WI38 (cell line): ENCODE measurements at regions not wholly inside any gene's neighbourhood (a gene's known extent, or its start where the extent isn't known, plus 50 kb on each side); places are given as distances from the start of the nearest gene placed in this dataset.

Experiments
- H3K4me3 ChIP-seq: 2 replicates; pipeline ENCODE4 v1.5.1; 2011; ENCODE audit warnings: low read depth, mild to moderate bottlenecking, control low read depth, low read length
- CTCF ChIP-seq: IDR thresholded peaks from 2 replicates; pipeline ENCODE4 v1.5.1; 2012; ENCODE audit warnings: low read depth, mild to moderate bottlenecking, control low read depth, low read length

GRCh38 chr11:96652516-96652915, 262.7 kb downstream of the JRKL start:
- no peak overlapping the region for H3K4me3 ChIP-seq
- TF ChIP-seq CTCF, result no peak

GRCh38 chr11:96655474-96655873, 265.7 kb downstream of the JRKL start:
- H3K4me3 ChIP-seq, result no peak overlapping the region
- TF ChIP-seq CTCF, result no peak

GRCh38 chr11:96658436-96658835, 268.6 kb downstream of the JRKL start:
- TF ChIP-seq CTCF, result no peak
- H3K4me3 ChIP-seq, result no peak overlapping the region

- no peak overlapping the region for H3K4me3 ChIP-seq
- no peak for TF ChIP-seq CTCF
Observed at GRCh38 chr11:96664110-96664509, 274.3 kb downstream of the JRKL start.

GRCh38 chr11:96680211-96681018, 290.6 kb downstream of the JRKL start:
- TF ChIP-seq CTCF, result no peak
- H3K4me3 ChIP-seq, result no peak overlapping the region

GRCh38 chr11:96681019-96681716, 291.4 kb downstream of the JRKL start:
- TF ChIP-seq CTCF, result no peak
- no peak overlapping the region for H3K4me3 ChIP-seq

- TF ChIP-seq CTCF, result no peak
- no peak overlapping the region for H3K4me3 ChIP-seq
Observed at GRCh38 chr11:96694338-96694737, 304.5 kb downstream of the JRKL start.
